H7 (cell line): ENCODE measurements at regions not wholly inside any gene's neighbourhood (a gene's known extent, or its start where the extent isn't known, plus 50 kb on each side); places are given as distances from the start of the nearest gene placed in this dataset.
"Not testable (repeated sequence)": the region's sequence is repeated elsewhere in the genome, so short reads cannot be mapped to it uniquely, and the experiment has no call there.

Source experiments
- DNase-seq: peaks from one replicate; pipeline ENCODE4 v3.0.0; 2012
- H3K27me3 ChIP-seq: 2 replicates; pipeline ENCODE4 v1.6.0; 2011; ENCODE audit warnings: mild to moderate bottlenecking, low read length; ENCODE audit not compliant: control insufficient read depth, insufficient read depth
- H3K36me3 ChIP-seq: replicated peaks from 2 replicates; pipeline ENCODE4 v1.5.1; 2011; ENCODE audit warnings: low read length; ENCODE audit not compliant: control insufficient read depth, insufficient read depth
- H3K4me3 ChIP-seq: 2 replicates; pipeline ENCODE4 v1.5.1; 2011; ENCODE audit warnings: low read depth, mild to moderate bottlenecking, control low read depth, low read length, moderate library complexity; ENCODE audit not compliant: insufficient read depth

DNA sequence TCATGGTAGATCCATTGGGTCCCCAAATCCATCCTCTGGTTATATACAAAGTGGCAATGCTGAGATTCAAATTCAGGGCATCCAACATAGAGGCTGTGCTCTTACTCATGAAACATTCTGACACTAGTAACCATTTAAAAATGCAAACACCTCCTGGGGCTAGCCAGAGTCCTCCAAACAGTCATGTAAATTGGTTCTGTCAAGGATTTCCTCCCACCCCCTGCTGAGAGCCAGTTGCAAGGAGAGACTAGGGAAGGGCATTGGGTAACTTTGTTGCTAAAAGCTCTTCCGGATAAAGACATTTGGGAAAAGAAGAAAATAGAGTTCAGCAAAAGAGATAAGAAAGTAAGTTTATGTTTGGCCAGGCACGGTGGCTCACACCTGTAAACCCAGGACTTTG lies 58.3 kb downstream of the ART5 start:
- not testable (repeated sequence) for H3K27me3 ChIP-seq, DNase-seq, H3K4me3 ChIP-seq, H3K36me3 ChIP-seq

DNA sequence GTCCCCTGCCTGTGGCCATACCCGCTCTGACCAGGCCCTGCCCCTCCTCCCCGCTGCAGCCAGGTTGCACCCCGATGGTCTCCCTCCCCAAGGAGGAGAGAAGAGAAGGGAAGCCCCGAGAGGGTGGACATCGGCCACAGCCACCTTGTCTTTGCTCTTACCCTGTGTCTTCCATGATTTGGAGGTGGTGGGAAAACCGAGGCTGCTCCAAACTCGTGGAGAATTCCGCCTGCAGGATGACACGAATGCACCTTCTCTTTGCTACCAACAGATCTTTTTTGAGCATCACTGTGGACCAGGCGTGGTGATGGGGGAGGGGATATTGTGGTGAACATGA lies 60.4 kb downstream of the ART5 start:
- not testable (repeated sequence) for H3K27me3 ChIP-seq, H3K36me3 ChIP-seq, H3K4me3 ChIP-seq
- DNase-seq = peak; percentile 84

DNA sequence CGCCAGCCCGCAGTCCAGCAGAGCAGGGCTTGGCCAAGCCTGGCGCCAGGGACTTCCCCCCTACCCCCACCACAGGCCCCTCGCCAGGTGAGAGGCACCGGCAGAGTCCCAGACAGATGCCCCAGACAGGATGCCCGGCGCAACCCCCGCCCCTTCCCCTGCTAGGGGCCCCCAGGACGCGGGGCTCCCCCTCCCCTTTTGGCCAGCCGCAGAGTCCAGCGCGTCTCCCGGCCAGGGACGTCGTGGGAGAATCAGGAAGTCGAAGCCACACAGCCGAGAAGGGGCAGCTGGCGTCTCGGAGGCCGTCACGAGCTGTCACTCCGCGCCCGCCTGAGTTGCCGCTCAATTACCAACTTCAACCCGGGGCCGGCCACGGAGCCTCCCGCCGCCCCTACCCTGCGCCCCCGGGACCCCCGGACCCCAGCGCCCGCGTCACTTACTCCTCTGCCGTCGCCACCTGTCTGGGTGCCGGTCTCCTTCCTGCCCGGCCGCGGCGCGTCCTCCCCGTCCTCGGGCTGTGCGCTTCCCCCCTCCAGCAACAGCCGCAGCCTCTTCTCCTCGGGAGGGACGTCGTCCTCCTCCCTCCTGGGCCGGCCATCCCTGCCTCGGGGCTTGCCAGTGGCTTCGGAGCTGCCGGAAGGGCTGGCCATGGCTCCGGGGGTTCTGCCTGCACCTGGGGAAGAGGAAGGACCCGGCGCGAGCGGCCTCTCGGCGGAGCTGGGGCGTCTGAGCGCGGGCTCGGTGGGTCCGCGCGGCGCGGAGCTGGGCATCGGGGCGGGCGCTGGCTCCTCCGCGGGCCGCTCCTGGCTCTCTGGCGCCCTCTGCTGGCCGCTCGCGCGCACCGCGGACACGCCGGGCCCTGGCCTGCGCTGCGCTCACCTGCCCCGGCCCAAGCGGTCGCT lies 61.1 kb downstream of the ART5 start:
- peak overlapping the region; percentile 46 for H3K4me3 ChIP-seq
- DNase-seq, H3K27me3 ChIP-seq, H3K36me3 ChIP-seq: not testable (repeated sequence)

DNA sequence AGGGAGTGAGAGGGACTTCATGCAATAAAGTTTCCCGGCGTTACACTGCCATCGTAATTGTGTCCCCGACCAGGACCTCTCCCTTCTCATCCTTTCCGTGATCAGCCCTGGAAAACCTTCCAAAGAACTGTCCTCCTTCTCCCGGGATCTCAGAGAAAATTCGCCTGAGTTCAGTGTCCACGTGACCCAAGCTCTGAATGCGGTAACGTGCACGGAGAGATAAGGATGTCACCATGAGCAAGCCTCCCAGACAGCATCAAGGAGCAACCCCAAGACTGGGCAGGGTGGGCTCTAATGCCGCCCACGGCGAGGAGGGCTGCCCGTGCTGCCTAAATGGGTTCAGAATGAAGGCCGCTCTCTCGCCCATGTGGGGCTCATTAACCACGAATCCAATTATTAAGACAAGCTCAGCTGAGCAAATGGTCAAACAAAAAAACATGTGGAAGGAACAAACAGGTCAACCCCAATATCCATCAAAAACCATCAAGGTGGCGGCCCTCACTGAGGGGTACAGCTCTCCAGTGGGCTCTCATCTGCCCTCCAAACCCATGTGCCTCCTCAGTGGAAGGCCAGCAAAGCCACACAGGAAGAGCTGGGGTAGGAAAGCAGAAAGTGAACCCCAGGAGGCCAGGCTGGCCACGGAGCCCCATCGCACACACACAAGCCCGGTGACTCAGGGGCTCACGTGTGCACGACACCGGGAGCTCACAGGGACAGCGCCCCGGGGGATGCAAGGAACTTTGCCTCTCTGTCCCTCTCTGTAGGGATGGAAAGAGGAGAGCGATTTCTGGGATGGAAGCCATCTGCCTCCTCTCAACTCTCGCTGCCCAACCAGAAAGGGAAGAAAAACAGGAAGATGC lies 62.0 kb downstream of the ART5 start:
- H3K36me3 ChIP-seq, DNase-seq, H3K27me3 ChIP-seq: not testable (repeated sequence)
- H3K4me3 ChIP-seq = peak overlapping the region; percentile 18

DNA sequence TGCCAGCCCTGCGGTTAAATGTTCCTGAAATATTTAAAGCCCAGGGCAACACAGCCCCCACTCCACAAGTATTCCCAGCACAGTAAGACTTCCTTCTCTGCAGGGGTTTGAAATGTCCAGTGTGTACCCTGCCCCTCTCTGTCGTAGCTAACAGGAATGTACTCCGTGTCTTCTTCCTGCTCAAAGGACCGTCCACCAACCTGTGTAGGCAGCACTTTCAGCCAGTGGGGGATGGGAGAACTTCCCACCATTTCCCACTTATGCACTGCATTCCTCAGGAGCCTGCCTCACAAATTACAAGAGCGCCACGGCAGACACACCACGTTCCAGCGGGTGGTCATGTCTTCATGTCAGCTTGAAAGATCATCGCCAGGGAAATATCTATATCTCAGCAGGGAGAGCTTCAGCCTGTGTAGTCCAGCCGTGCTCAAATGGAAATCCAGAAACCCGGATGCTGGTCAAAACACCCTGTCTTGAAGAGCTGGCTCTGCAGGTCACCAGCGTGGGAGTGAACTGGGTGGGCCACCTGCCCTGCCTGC lies 65.7 kb downstream of the ART5 start:
- H3K27me3 ChIP-seq, H3K4me3 ChIP-seq, H3K36me3 ChIP-seq, DNase-seq: not testable (repeated sequence)

DNA sequence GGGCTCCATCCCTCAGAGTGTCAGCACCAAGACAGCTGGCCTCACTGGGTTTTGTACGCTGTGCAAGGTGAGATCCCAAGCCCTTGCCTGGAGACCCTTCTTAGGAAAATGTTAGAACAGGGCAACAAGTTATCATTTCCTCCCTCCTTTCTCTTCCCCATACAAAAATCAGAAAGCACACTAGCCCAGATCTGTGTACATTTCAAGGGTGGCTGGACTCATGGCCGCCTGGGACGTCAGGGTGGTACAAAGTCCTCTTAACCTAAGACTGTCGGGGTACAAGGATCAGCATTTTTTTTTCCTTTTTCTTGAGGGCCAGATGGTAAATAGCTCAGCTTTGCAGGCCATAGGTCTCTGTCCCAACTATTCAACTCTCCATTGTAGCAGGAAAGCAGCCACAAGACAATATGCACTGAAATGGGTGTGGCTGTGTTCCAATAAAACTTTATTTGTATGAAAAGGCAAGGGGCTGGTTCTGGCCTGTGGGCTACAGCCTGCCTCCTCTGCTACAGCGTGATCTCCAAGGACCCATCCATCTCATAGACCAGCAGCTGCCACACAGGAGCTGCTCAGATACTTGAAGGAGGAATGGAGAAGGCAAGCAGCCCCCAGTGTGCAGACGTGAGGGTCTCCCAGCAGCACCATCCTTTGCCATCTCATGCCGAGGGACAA lies 68.7 kb downstream of the ART5 start:
- not testable (repeated sequence) for H3K36me3 ChIP-seq, H3K27me3 ChIP-seq, DNase-seq, H3K4me3 ChIP-seq

DNA sequence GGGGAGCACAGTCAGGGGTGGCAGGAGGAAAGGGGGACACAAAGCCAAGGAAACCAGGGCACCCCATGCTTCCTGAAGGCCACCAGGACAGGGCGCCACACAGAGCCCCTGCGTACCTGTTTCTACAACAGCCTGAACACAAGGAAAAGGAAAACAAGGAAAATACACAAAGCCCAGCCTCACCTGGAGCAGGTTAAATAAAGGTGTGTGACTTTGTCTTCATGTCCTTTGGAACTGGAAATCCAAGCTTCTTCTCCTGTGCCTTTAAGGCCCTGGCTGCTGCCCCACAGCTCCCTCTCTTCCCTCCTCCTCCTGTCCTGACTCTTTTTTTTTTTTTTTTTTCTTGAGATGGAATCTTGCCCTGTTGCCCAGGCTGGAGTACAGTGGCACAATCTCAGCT lies 70.0 kb downstream of the ART5 start:
- H3K27me3 ChIP-seq, H3K36me3 ChIP-seq, DNase-seq, H3K4me3 ChIP-seq: not testable (repeated sequence)

DNA sequence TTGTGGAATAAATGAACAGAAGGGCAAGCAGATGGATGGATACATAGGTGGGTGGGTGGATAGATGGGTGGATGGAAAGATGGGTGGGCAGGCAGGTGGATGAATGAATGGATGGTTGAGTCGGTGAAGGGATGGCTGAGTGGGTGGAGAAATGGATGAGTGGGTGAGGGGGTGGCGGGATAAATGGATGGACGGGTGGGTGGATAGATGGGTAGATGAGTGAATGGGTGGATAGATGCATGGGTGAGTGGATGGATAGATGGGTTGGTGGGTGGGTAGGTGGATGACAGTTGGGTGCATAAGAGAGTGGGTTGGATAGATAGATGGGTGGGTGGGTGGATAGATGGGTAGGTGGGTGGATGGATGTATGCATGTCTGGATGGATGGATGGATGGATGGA lies 76.0 kb downstream of the ART5 start:
- not testable (repeated sequence) for DNase-seq, H3K36me3 ChIP-seq, H3K4me3 ChIP-seq, H3K27me3 ChIP-seq

DNA sequence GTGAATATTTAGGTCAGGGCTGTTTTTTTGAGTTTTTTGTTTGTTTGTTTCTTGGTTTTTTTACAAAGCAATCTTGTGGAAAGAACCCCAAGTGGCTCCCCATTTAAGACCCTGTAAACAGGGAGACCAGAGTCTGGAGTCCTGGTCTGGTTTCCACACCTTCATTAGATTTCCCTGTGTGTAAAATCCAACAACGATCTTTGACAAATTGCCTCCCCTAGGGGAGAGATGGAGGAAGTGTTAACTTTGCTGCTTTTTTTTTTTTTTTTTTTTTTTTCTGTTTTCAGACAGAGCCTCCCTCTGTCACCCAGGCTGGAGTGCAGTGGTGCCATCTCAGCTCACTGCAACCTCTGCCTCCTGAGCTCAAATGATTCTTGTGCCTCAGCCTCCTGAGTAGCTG lies 77.4 kb downstream of the ART5 start:
- not testable (repeated sequence) for H3K27me3 ChIP-seq, H3K36me3 ChIP-seq, H3K4me3 ChIP-seq, DNase-seq

DNA sequence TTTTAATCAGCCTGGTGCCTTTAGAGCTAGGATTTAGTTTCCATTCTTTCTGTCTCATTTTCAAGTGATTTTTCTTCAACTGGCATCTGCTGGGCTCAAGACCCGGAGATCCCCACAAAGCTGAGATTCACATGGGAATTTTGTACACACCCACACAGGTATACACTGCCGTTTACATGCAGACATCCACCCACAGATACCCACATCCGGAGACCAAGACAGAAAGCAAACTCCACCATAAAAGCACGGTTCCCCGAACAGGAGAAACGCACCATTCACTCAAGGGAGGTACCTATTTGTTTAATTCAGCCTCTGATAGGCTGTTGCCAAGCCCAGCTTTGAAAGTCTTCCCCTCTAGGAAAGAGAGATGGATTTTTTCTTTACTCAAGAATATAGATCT lies 87.2 kb downstream of the ART5 start:
- H3K4me3 ChIP-seq = not testable (repeated sequence)

DNA sequence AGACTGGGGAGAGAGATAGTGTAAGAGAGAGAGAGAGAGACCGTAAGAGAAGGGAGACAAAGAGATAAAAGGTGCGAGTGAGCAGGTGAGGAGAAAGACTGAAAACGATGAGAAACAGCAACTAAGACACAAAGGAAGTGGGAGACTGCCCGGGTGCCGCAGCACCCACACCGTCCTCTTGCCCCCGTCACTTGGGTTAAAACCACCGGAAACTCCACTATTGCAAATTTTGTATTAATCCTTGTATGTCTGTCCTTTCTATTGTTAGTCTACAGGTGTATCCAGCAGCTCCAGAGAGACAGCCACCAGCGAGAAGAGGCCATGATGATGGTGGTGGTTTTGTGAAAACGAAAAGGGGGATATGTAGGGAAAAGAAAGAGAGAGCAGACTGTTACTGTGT lies 96.8 kb downstream of the ART5 start:
- H3K36me3 ChIP-seq, H3K4me3 ChIP-seq, DNase-seq: not testable (repeated sequence)

More for the DNA sequence above, 87.2 kb downstream of the ART5 start:
- not testable (repeated sequence) for H3K27me3 ChIP-seq, DNase-seq, H3K36me3 ChIP-seq

DNA sequence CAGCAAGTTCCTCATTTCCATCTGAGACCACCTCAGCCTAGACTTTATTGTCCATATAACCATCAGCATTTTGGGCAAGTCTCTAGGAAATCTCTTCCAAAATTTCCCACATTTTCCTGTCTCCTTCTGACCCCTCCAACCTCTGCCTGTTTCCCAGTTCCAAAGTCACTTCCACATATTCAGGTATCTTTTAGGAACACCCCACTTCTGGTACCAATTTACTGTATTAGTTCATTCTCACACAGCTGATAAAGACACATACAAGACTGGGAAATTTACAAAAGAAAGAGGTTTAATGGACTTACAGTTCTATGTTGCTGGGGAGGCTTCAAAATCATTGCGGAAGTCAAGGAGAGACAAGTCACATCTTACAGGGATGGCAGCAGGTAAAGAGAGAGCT lies 103.6 kb downstream of the ART5 start:
- not testable (repeated sequence) for DNase-seq, H3K4me3 ChIP-seq, H3K27me3 ChIP-seq, H3K36me3 ChIP-seq

More for the DNA sequence above, 96.8 kb downstream of the ART5 start:
- H3K27me3 ChIP-seq = not testable (repeated sequence)

DNA sequence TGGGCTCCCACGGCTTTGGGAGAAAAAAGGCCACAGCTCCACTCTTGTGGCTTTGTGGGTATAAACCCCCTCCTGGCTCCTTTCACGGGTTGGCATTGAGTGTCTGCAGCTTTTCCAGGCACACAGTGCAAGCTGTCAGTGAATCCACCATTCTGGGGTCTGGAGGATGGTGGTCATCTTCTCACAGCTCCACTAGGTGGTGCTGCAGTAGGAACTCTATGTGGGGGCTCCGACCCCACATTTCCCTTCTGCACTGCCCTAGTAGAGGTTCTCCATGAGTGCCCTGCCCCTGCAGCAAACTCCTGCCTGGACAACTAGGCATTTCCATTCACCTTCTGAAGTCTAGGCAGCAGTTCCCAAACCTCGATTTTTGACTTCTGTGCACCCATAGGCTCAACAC lies 104.5 kb downstream of the ART5 start:
- not testable (repeated sequence) for DNase-seq, H3K36me3 ChIP-seq, H3K4me3 ChIP-seq, H3K27me3 ChIP-seq

DNA sequence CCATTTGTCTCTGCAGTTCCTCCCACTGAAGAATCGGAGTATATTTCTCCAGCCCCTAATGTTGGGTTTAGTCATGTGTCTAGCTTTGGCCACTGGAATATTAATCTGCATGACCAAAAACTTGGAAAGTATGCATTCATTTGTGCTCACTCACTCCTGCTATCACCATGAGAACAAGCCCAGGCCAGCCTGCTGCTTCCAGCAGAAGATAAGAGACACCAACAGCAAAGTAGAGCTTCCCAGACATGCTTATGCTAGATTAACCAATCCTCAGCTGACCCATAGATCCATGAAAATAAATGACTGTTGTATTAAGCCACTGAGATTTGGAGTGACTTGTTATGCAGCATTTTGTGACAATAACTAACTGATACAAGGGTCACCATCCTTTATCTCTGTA lies 108.8 kb downstream of the ART5 start:
- not testable (repeated sequence) for H3K27me3 ChIP-seq, H3K36me3 ChIP-seq, DNase-seq, H3K4me3 ChIP-seq
